HL-60 (cell line): ENCODE measurements at regions not wholly inside any gene's neighbourhood (a gene's known extent, or its start where the extent isn't known, plus 50 kb on each side); places are given as distances from the start of the nearest gene placed in this dataset.

Source experiments
- CTCF ChIP-seq: IDR thresholded peaks from one replicate; pipeline ENCODE4 v1.5.1; 2011; ENCODE audit warnings: low read length, control low read depth, inconsistent platforms; ENCODE audit not compliant: insufficient read depth
- POLR2AphosphoS5 ChIP-seq: IDR thresholded peaks from 2 replicates; pipeline ENCODE4 v1.6.1; 2012; ENCODE audit warnings: low read depth

- no peak for TF ChIP-seq POLR2AphosphoS5
- TF ChIP-seq CTCF = no peak
These were observed 71.0 kb upstream of the TBCA start for GRCh38 chr5:77847129-77847460.
